ENCODE measurements at regions not wholly inside any gene's neighbourhood (a gene's known extent, or its start where the extent isn't known, plus 50 kb on each side); places are given as distances from the start of the nearest gene placed in this dataset.

GRCh38 chr3:148540266-148540665, 157.4 kb upstream of the AGTR1 start:
- TF ChIP-seq CEBPB (IDR thresholded peaks at IDR 0.05) (no peak), TEAD4 (IDR thresholded peaks at IDR 0.05) (no peak), FOXM1 (IDR thresholded peaks at IDR 0.05; ENCODE audit: borderline replicate concordance, low read depth) (no peak), RAD21 (IDR thresholded peaks at IDR 0.05; ENCODE audit: low read depth) (no peak), TCF12 (IDR thresholded peaks at IDR 0.05; ENCODE audit: low read depth) (no peak), YY1 (IDR thresholded peaks at IDR 0.05; ENCODE audit: low read depth) (no peak), TAF1 (IDR thresholded peaks at IDR 0.05; ENCODE audit: low read depth) (no peak), CREB1 (IDR thresholded peaks at IDR 0.05; ENCODE audit: low read depth) (no peak), ZBTB7A (IDR thresholded peaks at IDR 0.05; ENCODE audit: low read depth) (no peak), EP300 (IDR thresholded peaks at IDR 0.05; ENCODE audit: borderline replicate concordance) (no peak), NFIC (IDR thresholded peaks at IDR 0.05) (no peak), EGR1 (IDR thresholded peaks at IDR 0.05) (no peak)
- TF ChIP-seq, protein P1, sequence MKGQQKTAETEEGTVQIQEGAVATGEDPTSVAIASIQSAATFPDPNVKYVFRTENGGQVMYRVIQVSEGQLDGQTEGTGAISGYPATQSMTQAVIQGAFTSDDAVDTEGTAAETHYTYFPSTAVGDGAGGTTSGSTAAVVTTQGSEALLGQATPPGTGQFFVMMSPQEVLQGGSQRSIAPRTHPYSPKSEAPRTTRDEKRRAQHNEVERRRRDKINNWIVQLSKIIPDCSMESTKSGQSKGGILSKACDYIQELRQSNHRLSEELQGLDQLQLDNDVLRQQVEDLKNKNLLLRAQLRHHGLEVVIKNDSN (IDR thresholded peaks at IDR 0.05): no peak
- TF ChIP-seq, protein P2, sequence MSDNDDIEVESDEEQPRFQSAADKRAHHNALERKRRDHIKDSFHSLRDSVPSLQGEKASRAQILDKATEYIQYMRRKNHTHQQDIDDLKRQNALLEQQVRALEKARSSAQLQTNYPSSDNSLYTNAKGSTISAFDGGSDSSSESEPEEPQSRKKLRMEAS (IDR thresholded peaks at IDR 0.05): no peak
